ENCODE measurements at regions not wholly inside any gene's neighbourhood (a gene's known extent, or its start where the extent isn't known, plus 50 kb on each side); places are given as distances from the start of the nearest gene placed in this dataset.

GRCh38 chr11:81444297-81444696 is 1289.4 kb downstream of the FAM181B start:
- Histone ChIP-seq H3K9ac (ENCODE audit: low read depth in 1 of 2, low read length in 2 of 2) (no peak overlapping the region), H3K9me3 (ENCODE audit: control insufficient read depth in 4 of 4, low read length in 3 of 4) (no peaks in the 10 kb centered on the region), H3K27me3 (ENCODE audit: control insufficient read depth in 4 of 4, insufficient read depth in 4 of 4, low read length in 3 of 4) (no peaks in the 10 kb centered on the region), H3K4me1 (ENCODE audit: control insufficient read depth in 4 of 4, insufficient read depth in 4 of 4, low read length in 3 of 4) (no peaks in the 10 kb centered on the region), H3K36me3 (ENCODE audit: control insufficient read depth in 4 of 4, insufficient read depth in 3 of 4, low read depth in 1 of 4, low read length in 3 of 4) (no peaks in the 10 kb centered on the region), H3K4me3 (ENCODE audit: low read depth in 1 of 3, low read length in 3 of 3) (no peak overlapping the region), H3K27ac (ENCODE audit: low read depth in 1 of 2, low read length in 2 of 2) (no peak overlapping the region)
- WGBS: 34% methylated on average over 1 of the region's 1 CpG
- TF ChIP-seq, protein P1, sequence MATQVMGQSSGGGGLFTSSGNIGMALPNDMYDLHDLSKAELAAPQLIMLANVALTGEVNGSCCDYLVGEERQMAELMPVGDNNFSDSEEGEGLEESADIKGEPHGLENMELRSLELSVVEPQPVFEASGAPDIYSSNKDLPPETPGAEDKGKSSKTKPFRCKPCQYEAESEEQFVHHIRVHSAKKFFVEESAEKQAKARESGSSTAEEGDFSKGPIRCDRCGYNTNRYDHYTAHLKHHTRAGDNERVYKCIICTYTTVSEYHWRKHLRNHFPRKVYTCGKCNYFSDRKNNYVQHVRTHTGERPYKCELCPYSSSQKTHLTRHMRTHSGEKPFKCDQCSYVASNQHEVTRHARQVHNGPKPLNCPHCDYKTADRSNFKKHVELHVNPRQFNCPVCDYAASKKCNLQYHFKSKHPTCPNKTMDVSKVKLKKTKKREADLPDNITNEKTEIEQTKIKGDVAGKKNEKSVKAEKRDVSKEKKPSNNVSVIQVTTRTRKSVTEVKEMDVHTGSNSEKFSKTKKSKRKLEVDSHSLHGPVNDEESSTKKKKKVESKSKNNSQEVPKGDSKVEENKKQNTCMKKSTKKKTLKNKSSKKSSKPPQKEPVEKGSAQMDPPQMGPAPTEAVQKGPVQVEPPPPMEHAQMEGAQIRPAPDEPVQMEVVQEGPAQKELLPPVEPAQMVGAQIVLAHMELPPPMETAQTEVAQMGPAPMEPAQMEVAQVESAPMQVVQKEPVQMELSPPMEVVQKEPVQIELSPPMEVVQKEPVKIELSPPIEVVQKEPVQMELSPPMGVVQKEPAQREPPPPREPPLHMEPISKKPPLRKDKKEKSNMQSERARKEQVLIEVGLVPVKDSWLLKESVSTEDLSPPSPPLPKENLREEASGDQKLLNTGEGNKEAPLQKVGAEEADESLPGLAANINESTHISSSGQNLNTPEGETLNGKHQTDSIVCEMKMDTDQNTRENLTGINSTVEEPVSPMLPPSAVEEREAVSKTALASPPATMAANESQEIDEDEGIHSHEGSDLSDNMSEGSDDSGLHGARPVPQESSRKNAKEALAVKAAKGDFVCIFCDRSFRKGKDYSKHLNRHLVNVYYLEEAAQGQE (IDR thresholded peaks at IDR 0.05): no peak
- TF ChIP-seq EGR1 (IDR thresholded peaks at IDR 0.05; ENCODE audit: low read depth in 2 of 2) (no peak), HNF4A (conservative IDR thresholded peaks at IDR 0.05) (no peak), YY1 (IDR thresholded peaks at IDR 0.05) (no peak), RXRA (IDR thresholded peaks at IDR 0.05) (no peak), MAX (IDR thresholded peaks at IDR 0.05) (no peak), GABPA (IDR thresholded peaks at IDR 0.05 in 1 of 2, conservative IDR thresholded peaks at IDR 0.05 in 1 of 2) (no peak), HNF4G (IDR thresholded peaks at IDR 0.05) (no peak), FOXA2 (IDR thresholded peaks at IDR 0.05) (no peak), SP1 (IDR thresholded peaks at IDR 0.05) (no peak), CTCF (IDR thresholded peaks at IDR 0.05; ENCODE audit: low read depth, low read length, missing input control) (no peak), RAD21 (IDR thresholded peaks at IDR 0.05) (no peak), TAF1 (conservative IDR thresholded peaks at IDR 0.05) (no peak), FOXA1 (IDR thresholded peaks at IDR 0.05) (no peak), JUND (IDR thresholded peaks at IDR 0.05) (no peak), NR2F2 (IDR thresholded peaks at IDR 0.05) (no peak)
- TF ChIP-seq, protein P2, sequence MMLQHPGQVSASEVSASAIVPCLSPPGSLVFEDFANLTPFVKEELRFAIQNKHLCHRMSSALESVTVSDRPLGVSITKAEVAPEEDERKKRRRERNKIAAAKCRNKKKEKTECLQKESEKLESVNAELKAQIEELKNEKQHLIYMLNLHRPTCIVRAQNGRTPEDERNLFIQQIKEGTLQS (IDR thresholded peaks at IDR 0.05): no peak
- TF ChIP-seq, protein P3, sequence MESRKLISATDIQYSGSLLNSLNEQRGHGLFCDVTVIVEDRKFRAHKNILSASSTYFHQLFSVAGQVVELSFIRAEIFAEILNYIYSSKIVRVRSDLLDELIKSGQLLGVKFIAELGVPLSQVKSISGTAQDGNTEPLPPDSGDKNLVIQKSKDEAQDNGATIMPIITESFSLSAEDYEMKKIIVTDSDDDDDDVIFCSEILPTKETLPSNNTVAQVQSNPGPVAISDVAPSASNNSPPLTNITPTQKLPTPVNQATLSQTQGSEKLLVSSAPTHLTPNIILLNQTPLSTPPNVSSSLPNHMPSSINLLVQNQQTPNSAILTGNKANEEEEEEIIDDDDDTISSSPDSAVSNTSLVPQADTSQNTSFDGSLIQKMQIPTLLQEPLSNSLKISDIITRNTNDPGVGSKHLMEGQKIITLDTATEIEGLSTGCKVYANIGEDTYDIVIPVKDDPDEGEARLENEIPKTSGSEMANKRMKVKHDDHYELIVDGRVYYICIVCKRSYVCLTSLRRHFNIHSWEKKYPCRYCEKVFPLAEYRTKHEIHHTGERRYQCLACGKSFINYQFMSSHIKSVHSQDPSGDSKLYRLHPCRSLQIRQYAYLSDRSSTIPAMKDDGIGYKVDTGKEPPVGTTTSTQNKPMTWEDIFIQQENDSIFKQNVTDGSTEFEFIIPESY (IDR thresholded peaks at IDR 0.05): no peak
- DNase-seq (ENCODE audit: low spot score): no peak

All from liver (tissue), 8 donors.